BLaER1 (cell line): ENCODE measurements at regions not wholly inside any gene's neighbourhood (a gene's known extent, or its start where the extent isn't known, plus 50 kb on each side); places are given as distances from the start of the nearest gene placed in this dataset.

Source experiments
- H3K27ac ChIP-seq: shearing (Covaris generic); formaldehyde crosslinking; 2 replicates; pipeline ENCODE4 v1.8.1; 2022
- H3K27me3 ChIP-seq: shearing (Covaris generic); formaldehyde crosslinking; 2 replicates; pipeline ENCODE4 v1.8.1; 2022
- H3K36me3 ChIP-seq: shearing (Covaris generic); formaldehyde crosslinking; 2 replicates; pipeline ENCODE4 v1.8.1; 2022
- H3K4me1 ChIP-seq: shearing (Covaris generic); formaldehyde crosslinking; 2 replicates; pipeline ENCODE4 v1.8.1; 2022
- H3K4me2 ChIP-seq: shearing (Covaris generic); formaldehyde crosslinking; 2 replicates; pipeline ENCODE4 v1.8.1; 2022
- H3K4me3 ChIP-seq: shearing (Covaris generic); formaldehyde crosslinking; 2 replicates; pipeline ENCODE4 v1.8.1; 2022
- H3K9ac ChIP-seq: shearing (Covaris generic); formaldehyde crosslinking; 2 replicates; pipeline ENCODE4 v1.8.1; 2022
- H3K9me3 ChIP-seq: shearing (Covaris generic); formaldehyde crosslinking; 2 replicates; pipeline ENCODE4 v1.8.1; 2022
- H4K20me1 ChIP-seq: shearing (Covaris generic); formaldehyde crosslinking; 2 replicates; pipeline ENCODE4 v1.8.1; 2022
- Cebpa-rat ChIP-seq: shearing (Covaris generic); IDR thresholded peaks from 2 replicates; pipeline ENCODE4 v1.8.1; 2022

- Histone ChIP-seq H3K4me1 (no peaks in the 10 kb centered on the region), H4K20me1 (no peaks in the 10 kb centered on the region), H3K27me3 (no peaks in the 10 kb centered on the region), H3K9me3 (no peaks in the 10 kb centered on the region), H3K4me3 (no peak overlapping the region), H3K4me2 (no peak overlapping the region), H3K36me3 (no peaks in the 10 kb centered on the region), H3K9ac (no peak overlapping the region), H3K27ac (no peak overlapping the region)
- TF ChIP-seq Cebpa-rat, result no peak
Observed at GRCh38 chr18:25962919-25963318, 127.5 kb downstream of the SS18 start.

- H3K27me3 ChIP-seq, result no peaks in the 10 kb centered on the region
- no peaks in the 10 kb centered on the region for H3K36me3 ChIP-seq
- no peaks in the 10 kb centered on the region for H3K9me3 ChIP-seq
- peaks cover 3% of the 10 kb centered on the region for H3K4me1 ChIP-seq
- no peak for TF ChIP-seq Cebpa-rat
- no peak overlapping the region for H3K4me3 ChIP-seq
- H3K4me2 ChIP-seq, result no peak overlapping the region
- H4K20me1 ChIP-seq, result no peaks in the 10 kb centered on the region
- H3K27ac ChIP-seq, result no peak overlapping the region
- H3K9ac ChIP-seq, result no peak overlapping the region
Observed at GRCh38 chr18:25962176-25962575, 128.2 kb downstream of the SS18 start.

GRCh38 chr18:25957017-25957416, 133.4 kb downstream of the SS18 start:
- TF ChIP-seq Cebpa-rat, result no peak
- H3K9me3 ChIP-seq, result no peaks in the 10 kb centered on the region
- no peak overlapping the region for H3K4me3 ChIP-seq

GRCh38 chr18:25953111-25953510, 137.3 kb downstream of the SS18 start:
- no peak for TF ChIP-seq Cebpa-rat
- no peak overlapping the region for H3K4me2 ChIP-seq
- no peak overlapping the region for H3K27ac ChIP-seq

More at GRCh38 chr18:25957017-25957416, 133.4 kb downstream of the SS18 start:
- Histone ChIP-seq H3K4me1 (peaks cover 15% of the 10 kb centered on the region), H3K4me2 (no peak overlapping the region), H3K9ac (no peak overlapping the region), H3K27ac (no peak overlapping the region), H3K27me3 (no peaks in the 10 kb centered on the region), H3K36me3 (no peaks in the 10 kb centered on the region), H4K20me1 (no peaks in the 10 kb centered on the region)

GRCh38 chr18:25950321-25950720, 140.1 kb downstream of the SS18 start:
- Histone ChIP-seq H3K9me3 (no peaks in the 10 kb centered on the region), H3K36me3 (no peaks in the 10 kb centered on the region), H3K4me3 (no peak overlapping the region), H3K9ac (no peak overlapping the region), H3K4me2 (no peak overlapping the region), H3K27me3 (no peaks in the 10 kb centered on the region), H4K20me1 (no peaks in the 10 kb centered on the region), H3K4me1 (peaks cover 6% of the 10 kb centered on the region; the same call in 1 of the 2 replicates), H3K27ac (no peak overlapping the region)
- no peak for TF ChIP-seq Cebpa-rat

More at GRCh38 chr18:25953111-25953510, 137.3 kb downstream of the SS18 start:
- Histone ChIP-seq H3K4me3 (no peak overlapping the region), H4K20me1 (no peaks in the 10 kb centered on the region), H3K9ac (no peak overlapping the region), H3K27me3 (no peaks in the 10 kb centered on the region), H3K4me1 (peaks cover 15% of the 10 kb centered on the region), H3K9me3 (no peaks in the 10 kb centered on the region), H3K36me3 (no peaks in the 10 kb centered on the region)

- Histone ChIP-seq H3K9me3 (no peaks in the 10 kb centered on the region), H4K20me1 (no peaks in the 10 kb centered on the region), H3K27me3 (no peaks in the 10 kb centered on the region), H3K4me3 (no peak overlapping the region), H3K4me2 (no peak overlapping the region), H3K36me3 (no peaks in the 10 kb centered on the region), H3K9ac (no peak overlapping the region), H3K27ac (no peak overlapping the region), H3K4me1 (no peaks in the 10 kb centered on the region)
- TF ChIP-seq Cebpa-rat, result no peak
Observed at GRCh38 chr18:25946540-25946939, 143.9 kb downstream of the SS18 start.

GRCh38 chr18:25935356-25935755, 155.1 kb downstream of the SS18 start:
- no peak overlapping the region for H3K4me3 ChIP-seq
- H3K9me3 ChIP-seq, result no peaks in the 10 kb centered on the region
- no peak for TF ChIP-seq Cebpa-rat
- no peaks in the 10 kb centered on the region for H4K20me1 ChIP-seq
- H3K4me2 ChIP-seq, result no peak overlapping the region
- no peaks in the 10 kb centered on the region for H3K4me1 ChIP-seq
- H3K9ac ChIP-seq, result no peak overlapping the region
- no peaks in the 10 kb centered on the region for H3K27me3 ChIP-seq
- H3K36me3 ChIP-seq, result no peaks in the 10 kb centered on the region
- H3K27ac ChIP-seq, result no peak overlapping the region

GRCh38 chr18:25931126-25931525, 159.3 kb downstream of the SS18 start:
- no peak for TF ChIP-seq Cebpa-rat
- H3K36me3 ChIP-seq, result no peaks in the 10 kb centered on the region
- no peak overlapping the region for H3K9ac ChIP-seq
- H3K4me1 ChIP-seq, result peaks cover 10% of the 10 kb centered on the region
- no peaks in the 10 kb centered on the region for H3K9me3 ChIP-seq
- no peak overlapping the region for H3K4me3 ChIP-seq
- no peak overlapping the region for H3K4me2 ChIP-seq
- H4K20me1 ChIP-seq, result no peaks in the 10 kb centered on the region
- no peaks in the 10 kb centered on the region for H3K27me3 ChIP-seq
- no peak overlapping the region for H3K27ac ChIP-seq

- no peak overlapping the region for H3K27ac ChIP-seq
- H3K27me3 ChIP-seq, result no peaks in the 10 kb centered on the region
- no peaks in the 10 kb centered on the region for H3K9me3 ChIP-seq
- no peak overlapping the region for H3K9ac ChIP-seq
- H3K4me3 ChIP-seq, result no peak overlapping the region
- no peak for TF ChIP-seq Cebpa-rat
- H3K4me2 ChIP-seq, result no peak overlapping the region
- H4K20me1 ChIP-seq, result no peaks in the 10 kb centered on the region
- H3K36me3 ChIP-seq, result no peaks in the 10 kb centered on the region
- H3K4me1 ChIP-seq, result peaks cover 10% of the 10 kb centered on the region
Observed at GRCh38 chr18:25929787-25930186, 160.6 kb downstream of the SS18 start.

- Histone ChIP-seq H3K27me3 (no peaks in the 10 kb centered on the region), H3K4me2 (peak overlapping the region; percentile 15; the same call in 1 of the 2 replicates), H3K9me3 (no peaks in the 10 kb centered on the region), H3K36me3 (no peaks in the 10 kb centered on the region), H3K4me3 (no peak overlapping the region), H4K20me1 (no peaks in the 10 kb centered on the region), H3K9ac (no peak overlapping the region), H3K4me1 (peaks cover 10% of the 10 kb centered on the region), H3K27ac (no peak overlapping the region)
- no peak for TF ChIP-seq Cebpa-rat
Observed at GRCh38 chr18:25927830-25928229, 162.6 kb downstream of the SS18 start.

GRCh38 chr18:25923193-25923592, 167.2 kb downstream of the SS18 start:
- Histone ChIP-seq H3K27ac (no peak overlapping the region), H3K4me2 (no peak overlapping the region), H4K20me1 (no peaks in the 10 kb centered on the region), H3K4me3 (no peak overlapping the region), H3K4me1 (peaks cover 9% of the 10 kb centered on the region), H3K9me3 (no peaks in the 10 kb centered on the region), H3K36me3 (no peaks in the 10 kb centered on the region), H3K27me3 (no peaks in the 10 kb centered on the region), H3K9ac (no peak overlapping the region)
- TF ChIP-seq Cebpa-rat, result no peak
